IPS DF 19.7 (cell line): ENCODE measurements at regions not wholly inside any gene's neighbourhood (a gene's known extent, or its start where the extent isn't known, plus 50 kb on each side); places are given as distances from the start of the nearest gene placed in this dataset.
"Not testable (repeated sequence)": the region's sequence is repeated elsewhere in the genome, so short reads cannot be mapped to it uniquely, and the experiment has no call there.

Source experiments
- DNase-seq: peaks from one replicate; pipeline ENCODE4 v3.0.0-alpha.2; 2013; ENCODE audit warnings: low read depth, low spot score

DNA sequence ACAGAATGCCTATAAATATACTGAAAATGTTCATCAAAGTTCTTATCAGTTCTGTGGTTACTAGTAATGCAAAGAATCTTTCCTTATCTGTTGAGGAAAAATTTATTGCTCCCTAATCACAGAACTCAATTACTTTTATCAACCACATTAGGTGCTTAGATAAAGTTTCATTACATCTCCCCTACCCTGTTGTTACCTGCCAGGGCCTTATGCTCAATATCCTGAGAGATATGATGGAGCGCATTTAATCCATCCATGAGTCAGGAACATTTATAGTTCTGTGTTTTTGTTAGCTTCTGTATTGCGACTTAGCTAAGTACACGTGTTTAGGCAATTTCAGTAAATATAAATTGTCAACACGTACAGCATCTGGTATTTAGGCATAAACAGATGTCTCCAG is 164.3 kb upstream of the ST8SIA4 start:
- DNase-seq: no peak

DNA sequence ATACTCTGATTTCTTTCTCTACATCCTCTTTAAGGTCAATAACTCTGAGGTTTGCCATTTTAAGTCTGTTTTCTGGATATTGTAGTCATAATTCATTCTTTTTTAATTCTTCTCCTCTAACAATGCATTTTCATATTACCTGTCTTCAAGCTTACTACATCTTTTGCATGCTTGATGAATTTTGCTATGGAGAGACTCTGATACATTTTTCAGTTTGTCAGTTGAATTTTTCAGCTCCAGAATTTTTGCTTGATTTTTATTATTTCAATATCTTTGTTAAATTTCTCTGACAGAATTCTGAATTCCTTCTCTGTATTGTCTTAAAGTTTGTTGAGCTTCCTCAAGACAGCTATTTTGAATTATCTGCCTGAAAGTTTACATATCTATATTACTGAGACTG is 159.8 kb upstream of the ST8SIA4 start:
- no peak for DNase-seq

DNA sequence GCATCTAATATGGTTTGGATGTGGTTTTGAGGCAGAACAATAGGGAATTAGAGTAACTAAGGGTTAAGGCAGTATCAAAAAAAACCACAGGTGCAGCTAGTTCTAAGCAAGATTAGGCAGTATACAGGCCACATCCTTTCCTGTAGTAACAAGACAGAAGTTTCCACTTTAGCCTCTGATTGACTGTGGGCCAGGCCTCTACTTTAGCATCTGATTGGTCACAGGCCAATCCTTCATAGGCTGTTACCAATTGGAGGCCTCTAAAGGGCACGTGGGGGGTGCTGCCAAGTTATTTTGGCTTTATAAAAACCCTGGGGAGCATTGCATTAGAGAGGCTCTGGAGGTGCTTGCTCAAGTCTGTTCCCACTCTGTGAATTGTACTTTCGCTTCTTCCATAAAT is 144.1 kb upstream of the ST8SIA4 start:
- no peak for DNase-seq

DNA sequence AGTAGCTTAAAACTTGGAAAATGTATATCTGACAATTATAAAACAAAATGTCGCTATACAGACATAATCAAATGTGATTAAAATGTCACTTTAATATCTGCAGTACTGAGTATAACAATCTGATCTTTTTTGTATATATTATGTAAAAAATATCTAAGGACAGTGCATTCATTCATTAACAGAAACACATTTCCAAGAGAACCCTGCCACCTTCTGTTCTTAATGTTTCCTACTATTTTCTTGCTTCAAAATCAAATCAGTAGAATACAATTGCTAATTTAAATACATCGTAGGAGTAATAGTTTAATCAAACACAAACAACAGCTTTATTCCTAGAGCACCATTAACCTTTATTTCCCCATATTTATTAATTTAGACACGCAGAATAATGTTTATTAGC is 142.6 kb upstream of the ST8SIA4 start:
- DNase-seq: no peak

DNA sequence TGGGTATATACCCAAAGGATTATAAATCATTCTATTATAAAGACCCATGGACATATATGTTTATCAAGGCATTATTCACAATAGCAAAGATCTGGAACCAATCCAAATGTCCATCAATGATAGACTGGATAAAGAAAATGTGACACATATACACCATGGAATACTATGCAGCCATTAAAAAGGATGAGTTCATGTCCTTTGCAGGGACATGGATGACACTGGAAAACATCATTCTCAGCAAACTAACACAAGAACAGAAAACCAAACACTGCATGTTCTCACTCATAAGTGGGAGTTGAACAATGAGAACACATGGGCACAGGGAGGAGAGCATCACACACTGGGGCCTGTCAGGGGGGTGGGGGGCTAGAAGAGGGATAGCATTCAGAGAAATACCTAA is 136.9 kb upstream of the ST8SIA4 start:
- DNase-seq: not testable (repeated sequence)

DNA sequence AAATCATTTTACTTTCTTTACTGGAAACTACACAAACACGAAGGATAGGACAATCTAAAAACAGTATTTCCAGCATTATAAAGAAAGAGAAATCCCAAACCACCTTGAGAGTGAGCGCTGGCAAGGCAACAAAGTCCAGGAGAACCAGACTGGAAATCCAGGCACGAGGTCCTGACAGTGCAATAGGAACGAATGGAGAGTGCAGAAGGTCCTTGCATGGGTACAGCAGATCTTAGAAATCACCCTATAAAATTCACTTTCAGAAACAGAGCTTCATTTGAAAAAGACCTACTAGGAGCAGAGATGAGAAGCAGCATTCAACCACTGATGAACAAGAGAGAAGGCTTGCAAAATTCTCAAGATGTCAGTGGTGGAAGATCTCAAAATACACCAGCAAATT is 133.7 kb upstream of the ST8SIA4 start:
- no peak for DNase-seq

DNA sequence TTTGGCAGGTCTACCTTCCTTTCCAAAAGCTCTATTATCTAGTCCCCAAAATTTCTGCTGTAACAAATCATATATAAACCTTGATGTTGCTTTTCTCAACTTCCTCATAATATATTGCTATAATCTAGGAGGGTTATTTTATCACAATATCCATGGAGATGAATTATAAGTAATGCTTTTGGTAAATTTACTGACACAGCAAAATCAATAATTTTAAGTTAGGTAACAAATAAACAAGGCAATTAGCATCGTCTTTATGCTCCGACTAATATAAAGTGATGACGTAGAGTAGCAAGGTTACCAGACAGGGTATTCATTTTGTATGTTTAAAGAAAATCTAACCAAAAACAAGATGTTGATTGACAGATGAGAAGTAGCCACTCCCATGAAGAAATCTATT is 132.3 kb upstream of the ST8SIA4 start:
- no peak for DNase-seq

DNA sequence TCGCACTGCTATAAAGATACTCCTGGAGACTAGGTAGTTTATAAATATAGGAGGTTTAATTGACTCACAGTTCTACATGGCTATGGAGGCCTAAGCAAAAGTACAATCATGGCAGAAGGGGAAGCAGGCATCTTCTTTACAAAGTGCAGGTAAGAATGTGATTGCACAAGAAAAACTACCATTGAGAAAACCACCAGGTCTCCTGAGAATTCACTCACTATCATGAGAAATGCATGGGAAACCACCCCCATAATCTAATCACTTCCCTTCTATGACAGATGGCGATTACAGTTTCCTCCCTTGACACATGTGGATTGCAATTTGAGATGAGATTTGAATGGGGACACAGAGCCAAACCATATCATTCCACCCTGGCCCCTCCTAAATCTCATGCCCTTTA is 121.2 kb upstream of the ST8SIA4 start:
- DNase-seq: no peak

DNA sequence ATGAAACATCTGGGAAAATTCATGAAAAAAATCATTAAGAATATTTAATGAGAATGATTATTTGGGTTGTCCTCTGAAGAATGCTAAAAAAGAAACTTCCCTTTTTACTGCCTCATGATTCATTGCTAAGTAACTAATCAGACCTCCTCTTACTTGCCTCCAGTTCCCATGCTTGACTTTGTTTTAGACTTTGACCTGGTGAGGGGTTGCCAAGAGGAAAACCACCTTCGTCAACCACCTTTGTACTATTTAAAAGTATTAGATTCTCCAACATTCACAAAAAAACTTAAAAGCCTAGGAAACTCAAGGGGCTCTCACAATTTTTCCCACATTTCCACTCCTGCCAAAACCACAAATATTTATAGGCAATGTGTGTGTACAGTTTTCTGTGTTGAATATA is 115.2 kb upstream of the ST8SIA4 start:
- no peak for DNase-seq

DNA sequence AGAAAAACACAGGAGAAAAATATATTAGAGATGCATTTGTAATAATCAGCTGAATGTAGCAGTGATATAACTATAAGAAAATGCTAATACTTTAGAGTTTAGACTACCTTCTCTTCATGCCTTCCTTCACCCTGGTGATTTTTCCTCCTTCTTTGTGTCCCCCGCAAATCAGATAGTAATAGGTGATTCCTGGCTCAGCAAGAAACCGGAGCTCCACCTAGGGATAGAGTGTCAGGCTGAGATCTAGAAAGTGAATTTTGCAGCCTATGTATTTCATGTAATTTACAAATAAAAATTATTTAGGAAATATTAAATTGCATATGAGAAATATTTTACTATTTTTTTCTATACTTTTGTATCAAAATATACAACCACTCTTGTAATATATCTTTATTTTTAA is 109.8 kb upstream of the ST8SIA4 start:
- no peak for DNase-seq

DNA sequence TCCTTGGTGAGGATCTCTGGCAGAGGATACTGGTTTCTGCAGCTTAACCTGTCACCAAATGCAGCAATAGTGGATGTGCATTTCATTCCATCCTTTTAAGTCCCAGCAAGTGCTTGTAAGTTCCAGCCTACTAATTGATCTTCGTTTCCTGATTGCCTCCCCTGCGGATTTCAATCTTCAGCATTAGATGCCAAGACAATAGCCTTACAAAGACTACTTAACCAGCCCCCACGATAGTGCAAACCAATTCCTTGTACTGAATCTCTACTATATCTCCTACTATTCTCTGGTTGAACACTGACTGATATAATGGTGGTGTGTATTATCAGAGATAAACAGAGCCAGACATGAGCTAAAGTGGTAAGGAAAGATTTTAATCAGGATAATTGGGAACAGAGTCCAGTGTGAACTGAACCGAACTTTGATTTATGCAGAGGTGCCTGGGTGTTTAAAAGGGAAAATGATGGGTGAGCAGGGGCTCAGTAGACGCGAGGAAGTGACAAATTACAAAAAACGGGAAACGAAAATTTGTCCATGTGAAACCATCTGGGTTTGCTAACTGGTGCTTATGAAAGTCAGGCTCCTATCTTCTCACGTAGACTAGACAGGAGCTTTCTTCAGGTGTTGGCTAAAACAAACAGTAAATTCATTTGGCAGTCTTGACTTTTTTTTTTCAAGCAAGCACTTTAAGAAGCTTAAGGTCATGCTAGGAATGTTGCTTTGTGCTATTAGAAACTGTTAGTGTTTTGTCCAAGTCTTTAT is 106.9 kb upstream of the ST8SIA4 start:
- DNase-seq: no peak

DNA sequence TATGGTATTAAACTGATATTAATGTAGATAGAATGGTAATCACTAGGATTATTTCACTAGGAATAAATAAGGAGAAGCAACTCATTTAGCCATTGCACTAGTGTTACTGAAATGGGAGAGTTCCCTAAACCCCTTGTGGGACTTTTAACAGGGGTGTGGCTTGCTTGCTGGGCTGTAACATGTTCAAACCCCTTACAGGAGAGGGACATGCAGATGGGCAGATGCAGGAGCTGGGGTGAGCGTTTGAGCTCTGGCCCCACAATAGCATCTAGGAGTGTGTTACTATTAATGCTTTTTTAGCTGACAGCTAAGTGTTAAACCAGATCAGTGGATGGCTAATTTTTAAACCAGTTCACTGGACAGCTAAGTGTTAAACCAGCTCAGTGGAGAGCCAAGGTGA is 89.3 kb upstream of the ST8SIA4 start:
- DNase-seq: no peak

DNA sequence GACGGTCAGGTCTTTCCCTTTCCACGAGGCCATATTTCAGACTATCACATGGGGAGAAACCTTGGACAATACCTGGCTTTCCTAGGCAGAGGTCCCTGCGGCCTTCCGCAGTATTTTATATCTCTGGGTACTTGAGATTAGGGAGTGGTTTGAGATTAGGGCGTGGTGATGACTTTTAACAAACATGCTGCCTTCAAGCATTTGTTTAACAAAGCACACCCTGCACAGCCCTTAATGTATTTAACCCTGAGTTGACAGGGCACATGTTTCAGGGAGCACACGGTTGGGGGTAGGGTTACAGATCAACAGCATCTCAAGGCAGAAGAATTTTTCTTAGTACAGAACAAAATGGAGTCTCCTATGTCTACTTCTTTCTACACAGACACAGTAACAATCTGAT is 80.5 kb upstream of the ST8SIA4 start:
- DNase-seq: not testable (repeated sequence)

DNA sequence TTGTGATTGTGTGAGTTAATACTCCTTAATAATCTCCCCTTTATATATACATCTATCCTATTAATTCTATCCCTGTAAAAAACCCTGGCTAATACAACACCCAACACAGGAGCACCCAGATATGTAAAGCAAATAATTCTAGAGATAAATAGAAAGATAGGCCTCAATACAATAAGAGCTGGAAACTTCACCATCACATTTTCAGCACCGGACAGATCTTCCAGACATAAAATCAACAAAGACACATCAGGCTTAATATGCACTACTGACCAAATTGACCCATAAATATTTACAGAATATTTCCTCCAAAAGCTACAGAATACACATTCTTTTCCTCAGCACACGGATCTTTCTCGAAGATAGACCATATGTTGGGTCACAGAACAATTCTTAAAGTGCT is 71.0 kb upstream of the ST8SIA4 start:
- DNase-seq: no peak

DNA sequence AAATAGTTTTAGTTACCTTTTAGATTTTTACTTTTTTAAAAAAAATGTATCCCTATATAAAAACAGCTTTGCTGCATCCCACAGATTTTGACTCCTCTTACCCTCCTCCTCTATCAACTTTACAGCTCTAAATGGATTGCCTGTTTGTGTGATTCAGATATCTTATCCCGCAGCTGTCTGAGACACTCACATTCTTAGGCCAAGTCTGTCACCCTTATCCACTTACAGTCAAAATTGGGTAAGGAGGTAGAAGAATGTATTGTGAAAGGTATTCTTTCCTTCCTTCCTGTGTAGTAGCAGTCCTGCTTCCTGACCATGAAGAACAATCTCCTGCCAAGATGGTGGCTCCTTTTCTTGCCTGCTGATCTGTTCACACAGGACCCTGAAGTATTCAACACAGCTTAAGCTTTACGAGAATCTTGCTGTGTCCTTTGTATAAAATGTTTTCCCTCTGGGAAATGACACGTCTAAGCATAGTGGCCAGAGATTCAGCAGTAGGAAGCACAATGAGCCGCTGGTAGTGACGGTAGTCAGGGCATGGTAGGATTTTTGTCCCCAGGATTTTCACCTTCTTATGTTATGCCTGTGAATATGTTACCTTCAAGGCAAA is 67.7 kb upstream of the ST8SIA4 start:
- DNase-seq: no peak

DNA sequence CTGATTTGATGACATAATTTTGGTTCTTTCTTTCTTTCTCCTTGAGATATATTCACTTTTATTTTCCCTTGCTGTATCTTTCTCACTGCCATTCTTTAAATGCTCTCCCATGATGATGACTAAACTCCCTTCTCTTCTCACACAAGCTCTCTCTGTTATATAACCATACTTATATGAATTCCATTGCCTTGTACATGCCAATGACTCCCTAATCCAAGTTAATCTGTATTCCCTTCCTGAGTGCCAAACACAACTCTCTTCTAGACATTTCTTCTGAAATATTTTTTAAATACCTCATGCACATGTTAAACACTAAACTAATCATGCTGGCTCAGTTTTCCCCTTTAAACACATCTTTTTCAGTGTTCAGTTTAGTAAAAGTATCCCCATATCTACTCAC is 62.2 kb upstream of the ST8SIA4 start:
- no peak for DNase-seq
